ENCODE measurements at regions not wholly inside any gene's neighbourhood (a gene's known extent, or its start where the extent isn't known, plus 50 kb on each side); places are given as distances from the start of the nearest gene placed in this dataset.

- Mint-ChIP-seq H3K27me3 (ENCODE audit: low read depth) (no peaks in the 10 kb centered on the region), H3K36me3 (ENCODE audit: insufficient read depth in 1 of 3, low read depth in 3 of 3) (peaks cover 0 to 14% (median 11%) of the 10 kb centered on the region in 3 experiments; a peak in 4 of 7 replicates), H3K27ac (no peak overlapping the region; a peak in 1 of 7 replicates), H3K9me3 (peaks cover 6% of the 10 kb centered on the region in 2 experiments; a peak in 2 of 5 replicates), H3K4me1 (peaks cover 24% of the 10 kb centered on the region in 2 experiments), H3K4me3 (no peak overlapping the region)
- Histone ChIP-seq H3K4me1 (ENCODE audit: insufficient read depth, low read length) (no peaks in the 10 kb centered on the region; the same call in 1 of the 2 replicates), H3K4ac (ENCODE audit: low read depth, low read length) (no peak overlapping the region), H2AFZ (ENCODE audit: low read length) (no peak overlapping the region), H2BK5ac (ENCODE audit: insufficient read length, low read length) (no peak overlapping the region), H4K8ac (replicated peaks; ENCODE audit: insufficient read length, low read depth, low read length) (no peak overlapping the region), H3K23ac (ENCODE audit: insufficient read length, low read depth, low read length) (peak overlapping the region; percentile 16), H2BK20ac (ENCODE audit: low read depth, low read length, poor library complexity, severe bottlenecking) (no peak overlapping the region), H3K56ac (ENCODE audit: insufficient read length, low read depth, low read length) (no peak overlapping the region), H2BK15ac (ENCODE audit: low read depth, low read length) (no peak overlapping the region), H4K91ac (ENCODE audit: insufficient read length, low read depth, low read length) (no peak overlapping the region), H3T11ph (ENCODE audit: low read length) (no peak overlapping the region), H3K9me3 (ENCODE audit: control insufficient read depth, low read depth, low read length) (no peaks in the 10 kb centered on the region), H4K5ac (ENCODE audit: insufficient read length, low read depth, low read length) (peak overlapping the region; percentile 17), H3K14ac (ENCODE audit: insufficient read depth, low read length) (no peak overlapping the region), H2BK12ac (ENCODE audit: insufficient read length, low read depth, low read length) (no peak overlapping the region), H3K18ac (ENCODE audit: insufficient read length, low read depth, low read length) (no peak overlapping the region), H3K27ac (ENCODE audit: insufficient read length, low read depth, low read length) (no peak overlapping the region), H3K27me3 (ENCODE audit: insufficient read depth, low read length) (no peaks in the 10 kb centered on the region), H3K9ac (ENCODE audit: extremely low read depth, insufficient read length, low read length) (no peak overlapping the region), H2AK5ac (ENCODE audit: insufficient read length, low read length) (no peak overlapping the region), H3K79me1 (ENCODE audit: insufficient read depth, low read depth, low read length, poor library complexity, severe bottlenecking) (no peaks in the 10 kb centered on the region), H3K4me2 (ENCODE audit: insufficient read depth, insufficient read length, low read length) (no peak overlapping the region), H3K79me2 (ENCODE audit: insufficient read depth, low read length) (no peaks in the 10 kb centered on the region), H2BK120ac (ENCODE audit: low read depth, low read length, poor library complexity, severe bottlenecking) (no peak overlapping the region), H4K20me1 (ENCODE audit: control insufficient read depth, insufficient read depth, insufficient read length) (no peaks in the 10 kb centered on the region), H3K23me2 (ENCODE audit: insufficient read length, low read depth, low read length, poor library complexity, severe bottlenecking) (no peaks in the 10 kb centered on the region)
- no peak for DNase-seq
- TF ChIP-seq, protein P1, sequence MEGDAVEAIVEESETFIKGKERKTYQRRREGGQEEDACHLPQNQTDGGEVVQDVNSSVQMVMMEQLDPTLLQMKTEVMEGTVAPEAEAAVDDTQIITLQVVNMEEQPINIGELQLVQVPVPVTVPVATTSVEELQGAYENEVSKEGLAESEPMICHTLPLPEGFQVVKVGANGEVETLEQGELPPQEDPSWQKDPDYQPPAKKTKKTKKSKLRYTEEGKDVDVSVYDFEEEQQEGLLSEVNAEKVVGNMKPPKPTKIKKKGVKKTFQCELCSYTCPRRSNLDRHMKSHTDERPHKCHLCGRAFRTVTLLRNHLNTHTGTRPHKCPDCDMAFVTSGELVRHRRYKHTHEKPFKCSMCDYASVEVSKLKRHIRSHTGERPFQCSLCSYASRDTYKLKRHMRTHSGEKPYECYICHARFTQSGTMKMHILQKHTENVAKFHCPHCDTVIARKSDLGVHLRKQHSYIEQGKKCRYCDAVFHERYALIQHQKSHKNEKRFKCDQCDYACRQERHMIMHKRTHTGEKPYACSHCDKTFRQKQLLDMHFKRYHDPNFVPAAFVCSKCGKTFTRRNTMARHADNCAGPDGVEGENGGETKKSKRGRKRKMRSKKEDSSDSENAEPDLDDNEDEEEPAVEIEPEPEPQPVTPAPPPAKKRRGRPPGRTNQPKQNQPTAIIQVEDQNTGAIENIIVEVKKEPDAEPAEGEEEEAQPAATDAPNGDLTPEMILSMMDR (conservative IDR thresholded peaks at IDR 0.05), result no peak
Measured at GRCh38 chr4:69025999-69026387, 70.3 kb upstream of the UGT2B7 start.
